Lung (tissue), 11 donors: ENCODE measurements at regions not wholly inside any gene's neighbourhood (a gene's known extent, or its start where the extent isn't known, plus 50 kb on each side); places are given as distances from the start of the nearest gene placed in this dataset.

Experiments
- ATAC-seq: fragments of 200-7000 bp; cut with Tn5 transposase; one replicate; pipeline ENCODE4 v1.9.1; 2020; ENCODE audit warnings: moderate number of reproducible peaks; ENCODE audit not compliant: insufficient read depth, low FRiP score
- DNase-seq, 3 donors: peaks; one replicate each; pipeline ENCODE4 v3.0.0-alpha.2; 2013 to 2017
- H3K27ac ChIP-seq, 2 donors: one replicate each; pipeline ENCODE4 v1.5.1; 2013; ENCODE audit warnings: mild to moderate bottlenecking in 2 of 2, moderate library complexity in 2 of 2, control low read depth in 1 of 2, inconsistent platforms in 1 of 2, low read depth in 1 of 2, low read length in 1 of 2
- H3K27me3 ChIP-seq, 3 donors: one replicate each; pipeline ENCODE4 v1.5.1; 2013; ENCODE audit warnings: low read length in 2 of 3; ENCODE audit not compliant: control insufficient read depth in 3 of 3, insufficient read depth in 3 of 3
- H3K36me3 ChIP-seq, 4 donors: one replicate each; pipeline ENCODE4 v1.5.1; 2013; ENCODE audit warnings: low read length in 4 of 4, mild to moderate bottlenecking in 1 of 4, moderate library complexity in 1 of 4; ENCODE audit not compliant: control insufficient read depth in 4 of 4, insufficient read depth in 4 of 4
- H3K4me1 ChIP-seq, 5 donors: one replicate each; pipeline ENCODE4 v1.5.1; 2013; ENCODE audit warnings: low read length in 5 of 5, mild to moderate bottlenecking in 2 of 5, moderate library complexity in 1 of 5; ENCODE audit not compliant: control insufficient read depth in 5 of 5, insufficient read depth in 5 of 5
- H3K4me3 ChIP-seq: one replicate; pipeline ENCODE4 v1.5.1; 2013; ENCODE audit warnings: mild to moderate bottlenecking, control low read depth, moderate library complexity
- H3K9ac ChIP-seq, 2 donors: one replicate each; pipeline ENCODE4 v1.5.1; 2013; ENCODE audit warnings: low read length in 2 of 2, control low read depth in 1 of 2; ENCODE audit not compliant: insufficient read depth in 1 of 2
- H3K9me3 ChIP-seq, 4 donors: one replicate each; pipeline ENCODE4 v1.5.1; 2013; ENCODE audit warnings: low read length in 3 of 4, mild to moderate bottlenecking in 1 of 4, moderate library complexity in 1 of 4; ENCODE audit not compliant: control insufficient read depth in 4 of 4, insufficient read depth in 3 of 4
- WGBS, 2 donors: extraction: QIAGEN DNeasy Blood & Tissue Kit; methylation state at CpG; one replicate each; pipeline ENCODE4 v1.1.7; 2013; 5-methylcytosine and 5-hydroxymethylcytosine counted together
- TF ChIP-seq, protein P1 (sequence below): IDR thresholded peaks from 2 replicates; pipeline ENCODE4 v1.5.1; 2012; ENCODE audit warnings: mild to moderate bottlenecking; ENCODE audit errors: control extremely low read depth, extremely low read depth
- donor health status: control.
- donor health status: control.
- donor health status: Bipolar disorder and iron deficiency.
- donor health status: healthy.
- donor health status: DM: yes; HTN: yes; CAD: no.

DNA sequence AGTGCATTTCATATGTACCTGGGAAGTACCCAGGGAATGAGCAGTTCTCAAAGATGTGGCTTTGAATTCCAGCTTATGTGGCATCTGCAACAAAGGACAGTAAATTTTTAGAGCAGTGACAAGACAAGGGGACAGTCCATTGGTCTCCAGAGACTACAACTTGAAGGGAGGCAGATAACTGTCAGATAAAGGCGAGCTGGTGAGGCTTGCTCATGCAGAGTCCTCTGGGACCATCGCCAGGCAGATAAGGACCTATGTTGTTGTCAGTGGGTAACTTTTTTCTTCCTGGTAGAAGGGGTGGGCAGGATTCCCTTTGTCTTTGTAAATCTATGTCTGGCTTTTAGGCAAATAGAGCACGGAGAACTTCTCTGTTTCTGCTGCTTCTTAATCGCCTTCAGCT, 120.2 kb downstream of the ICE1 start:
- Histone ChIP-seq H3K4me1 (peaks cover 0 to 3% (median 0%) of the 10 kb centered on the region in 5 donors), H3K36me3 (no peaks in the 10 kb centered on the region), H3K27ac (no peak overlapping the region), H3K9ac (no peak overlapping the region), H3K4me3 (no peak overlapping the region), H3K9me3 (peaks cover 0 to 2% (median 0%) of the 10 kb centered on the region in 4 donors), H3K27me3 (no peaks in the 10 kb centered on the region)
- TF ChIP-seq, protein P1, sequence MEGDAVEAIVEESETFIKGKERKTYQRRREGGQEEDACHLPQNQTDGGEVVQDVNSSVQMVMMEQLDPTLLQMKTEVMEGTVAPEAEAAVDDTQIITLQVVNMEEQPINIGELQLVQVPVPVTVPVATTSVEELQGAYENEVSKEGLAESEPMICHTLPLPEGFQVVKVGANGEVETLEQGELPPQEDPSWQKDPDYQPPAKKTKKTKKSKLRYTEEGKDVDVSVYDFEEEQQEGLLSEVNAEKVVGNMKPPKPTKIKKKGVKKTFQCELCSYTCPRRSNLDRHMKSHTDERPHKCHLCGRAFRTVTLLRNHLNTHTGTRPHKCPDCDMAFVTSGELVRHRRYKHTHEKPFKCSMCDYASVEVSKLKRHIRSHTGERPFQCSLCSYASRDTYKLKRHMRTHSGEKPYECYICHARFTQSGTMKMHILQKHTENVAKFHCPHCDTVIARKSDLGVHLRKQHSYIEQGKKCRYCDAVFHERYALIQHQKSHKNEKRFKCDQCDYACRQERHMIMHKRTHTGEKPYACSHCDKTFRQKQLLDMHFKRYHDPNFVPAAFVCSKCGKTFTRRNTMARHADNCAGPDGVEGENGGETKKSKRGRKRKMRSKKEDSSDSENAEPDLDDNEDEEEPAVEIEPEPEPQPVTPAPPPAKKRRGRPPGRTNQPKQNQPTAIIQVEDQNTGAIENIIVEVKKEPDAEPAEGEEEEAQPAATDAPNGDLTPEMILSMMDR, result no peak
- DNase-seq (no peak), ATAC-seq (no peak)
- 75 to 79% methylated on average over 4 of the region's 4 CpGs for WGBS, 2 donors

DNA sequence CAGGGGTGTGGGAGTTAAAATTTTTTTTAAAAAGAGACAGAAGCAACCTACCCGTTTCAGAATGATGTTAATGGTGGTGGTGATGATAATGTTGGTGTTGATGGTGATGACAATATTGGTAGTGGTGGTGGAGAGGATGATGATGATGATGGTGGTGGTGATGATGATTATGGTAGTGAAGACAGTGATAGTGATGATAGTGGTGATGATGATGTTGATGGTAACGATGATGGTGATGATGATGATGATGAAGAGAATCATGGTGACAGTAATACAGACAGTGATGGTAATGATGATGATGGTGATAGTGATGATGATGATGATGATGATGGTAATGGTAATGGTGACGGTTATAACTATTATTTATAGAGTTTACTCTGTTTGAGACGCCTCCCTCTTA, 117.6 kb downstream of the ICE1 start:
- Histone ChIP-seq H3K4me1 (peaks cover 0 to 3% (median 0%) of the 10 kb centered on the region in 5 donors), H3K27me3 (no peaks in the 10 kb centered on the region), H3K9ac (no peak overlapping the region), H3K36me3 (no peaks in the 10 kb centered on the region), H3K27ac (no peak overlapping the region), H3K4me3 (no peak overlapping the region), H3K9me3 (peaks cover 0 to 5% (median 0%) of the 10 kb centered on the region in 4 donors)
- TF ChIP-seq, protein P1, result no peak
- 66 to 72% methylated on average over 4 of the region's 4 CpGs for WGBS, 2 donors
- ATAC-seq, result no peak
- no peak for DNase-seq
